HG03460 (cell line): ENCODE measurements at regions not wholly inside any gene's neighbourhood (a gene's known extent, or its start where the extent isn't known, plus 50 kb on each side); places are given as distances from the start of the nearest gene placed in this dataset.

Experiments used
- ATAC-seq: cut with Tn5 transposase; IDR thresholded peaks from one replicate; pipeline ENCODE4 v1.9.1; 2021; ENCODE audit not compliant: unreplicated experiment

DNA sequence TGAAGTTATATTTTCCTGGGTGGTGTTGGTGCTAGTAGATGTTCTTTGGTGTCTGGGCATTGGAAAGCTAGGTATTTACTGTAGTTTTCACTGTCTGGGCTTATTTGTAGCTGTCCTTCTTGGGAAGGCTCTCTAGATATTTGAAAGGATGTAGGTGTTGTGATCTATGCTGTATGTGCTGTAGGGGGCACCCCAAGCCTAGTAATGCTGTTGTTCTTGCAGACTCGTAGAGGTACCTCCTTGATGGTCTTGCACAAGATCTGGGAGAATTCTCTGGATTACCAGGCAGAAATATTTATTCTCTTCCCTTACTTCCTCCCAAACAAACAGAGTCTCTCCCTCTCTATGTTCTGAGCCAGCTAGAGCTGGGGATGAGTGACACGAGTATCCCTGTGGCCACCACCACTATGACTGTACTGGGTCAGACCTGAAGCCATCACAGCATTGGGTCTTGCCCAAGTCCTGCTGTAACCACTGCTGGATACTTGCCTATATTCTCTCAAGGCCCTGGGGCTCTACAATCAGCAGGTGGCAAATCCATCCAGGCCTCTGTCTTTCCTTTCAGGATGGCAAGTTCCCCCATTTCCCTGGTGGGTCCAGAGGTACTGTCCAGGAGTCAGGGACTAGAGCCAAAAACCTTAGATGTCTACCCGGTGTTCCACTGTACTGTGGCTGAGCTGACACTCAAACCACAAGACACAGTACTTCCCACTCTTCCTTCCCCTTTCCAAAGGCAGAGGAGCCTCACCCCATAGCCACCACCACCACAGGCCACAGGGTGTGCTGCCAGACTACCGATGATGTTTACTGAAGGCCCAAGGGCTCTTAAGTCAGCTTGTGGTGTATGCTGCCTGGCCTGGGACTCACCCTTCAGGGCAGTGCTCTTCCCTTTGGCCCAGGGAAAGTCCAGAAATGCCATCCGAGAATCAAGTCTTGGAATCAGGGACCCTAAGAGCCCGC, 195.2 kb upstream of the DPPA4 start:
- no peak for ATAC-seq

DNA sequence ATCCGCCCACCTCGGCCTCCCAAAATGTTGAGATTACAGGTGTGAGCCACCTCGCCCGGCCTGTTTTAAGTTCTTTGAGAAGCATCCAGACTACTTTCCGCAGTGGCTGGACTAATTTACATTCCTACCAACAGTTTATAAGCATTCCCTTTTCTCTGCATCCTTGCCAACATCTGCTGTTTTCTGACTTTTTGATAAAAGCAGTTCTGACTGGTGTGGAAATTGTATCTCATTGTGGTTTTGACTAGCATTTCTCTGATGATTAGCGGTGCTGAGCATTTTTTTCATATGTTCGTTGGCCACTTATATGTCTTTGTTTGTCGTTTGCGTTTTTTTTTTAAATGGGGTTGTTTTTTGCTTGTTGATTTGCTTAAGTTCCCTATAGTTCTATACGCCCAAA, 208.4 kb upstream of the DPPA4 start:
- ATAC-seq = no peak

DNA sequence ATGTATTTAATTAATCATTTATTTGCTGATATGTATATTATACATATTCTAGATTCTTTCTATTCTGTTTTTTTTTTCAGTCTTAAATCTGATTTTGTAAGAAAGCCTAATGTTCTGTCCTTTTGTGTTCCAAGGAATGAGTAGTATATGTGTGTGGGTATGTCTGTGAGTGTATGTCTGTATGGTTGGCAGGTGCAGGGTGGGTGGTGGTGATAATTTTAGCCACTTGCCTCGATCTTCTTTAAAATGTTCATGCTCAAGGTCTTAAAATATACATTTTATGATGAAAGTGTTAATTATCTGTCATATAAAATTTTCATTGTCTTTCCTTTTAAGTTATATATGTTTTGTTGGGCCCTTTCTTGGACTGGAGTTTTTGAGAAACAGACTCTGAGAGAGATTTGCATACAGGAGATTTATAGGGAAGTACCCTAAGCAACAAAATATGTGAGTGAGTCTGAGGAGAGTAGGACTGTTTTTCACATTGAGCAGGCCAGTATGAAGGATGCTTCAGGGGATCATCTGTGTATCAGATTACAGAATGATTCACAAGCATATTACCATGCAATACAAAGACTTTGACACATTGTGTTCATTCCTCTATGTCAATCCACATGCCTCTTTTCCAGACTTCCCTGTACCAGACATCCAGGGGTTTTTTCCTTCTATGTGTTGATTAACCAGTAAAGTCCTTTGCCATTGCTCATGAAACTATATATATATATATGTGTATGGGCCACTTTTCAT, 211.0 kb upstream of the DPPA4 start:
- no peak for ATAC-seq

DNA sequence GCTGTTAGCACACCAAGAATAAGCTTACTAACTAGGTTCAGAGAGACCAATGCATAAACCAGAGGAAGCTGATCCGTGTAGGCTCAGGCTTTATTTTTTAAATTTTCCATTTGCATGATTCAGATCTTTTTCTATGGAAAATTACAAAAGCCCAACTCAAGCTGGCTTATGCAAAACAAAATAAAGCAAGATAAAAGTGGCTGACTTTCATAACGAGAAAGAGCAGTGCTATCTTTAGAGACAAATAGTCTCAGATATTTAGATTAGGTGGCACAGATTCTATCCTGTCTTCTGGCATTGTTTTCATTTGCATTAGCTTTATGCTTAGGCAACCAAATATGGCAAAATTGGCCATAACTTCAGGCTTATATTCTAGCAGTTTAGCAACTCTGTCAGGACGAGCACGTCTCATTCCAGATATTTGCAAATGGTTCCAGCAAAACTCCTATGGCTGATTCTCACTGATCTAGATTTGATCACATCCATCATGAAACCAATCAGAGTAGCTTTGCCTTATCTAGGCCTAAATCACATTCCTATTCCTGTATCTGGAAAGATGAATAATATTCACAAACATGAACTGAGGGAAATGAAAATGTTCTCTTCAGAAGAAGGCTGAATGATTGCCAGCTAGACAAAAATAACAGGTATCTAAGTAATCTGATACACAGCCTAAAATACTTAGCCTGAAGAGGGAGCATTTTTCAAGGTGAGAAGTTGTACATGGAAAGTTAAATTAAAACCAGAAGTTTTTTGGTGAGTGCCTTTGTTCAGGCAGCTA, 216.4 kb upstream of the DPPA4 start:
- ATAC-seq = no peak

DNA sequence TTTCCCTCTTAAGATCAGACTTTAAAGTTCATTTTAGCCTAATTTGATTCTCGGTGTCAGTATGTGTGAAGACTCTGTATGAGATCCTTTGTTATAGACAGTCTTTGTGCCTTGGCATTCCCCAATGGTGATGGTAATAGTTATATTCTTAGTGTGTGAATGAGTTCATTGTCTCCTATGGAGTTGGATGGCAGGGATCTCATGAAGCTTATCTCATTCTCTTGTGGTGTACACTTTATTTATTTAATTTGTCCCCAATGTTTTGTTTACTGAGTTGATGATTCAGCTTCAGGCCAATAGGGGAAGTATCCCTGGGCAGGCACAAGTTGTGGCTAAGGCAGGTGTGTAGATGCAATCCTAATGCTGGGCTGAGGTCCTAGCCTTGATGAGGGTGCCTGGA, 222.0 kb upstream of the DPPA4 start:
- ATAC-seq = no peak

DNA sequence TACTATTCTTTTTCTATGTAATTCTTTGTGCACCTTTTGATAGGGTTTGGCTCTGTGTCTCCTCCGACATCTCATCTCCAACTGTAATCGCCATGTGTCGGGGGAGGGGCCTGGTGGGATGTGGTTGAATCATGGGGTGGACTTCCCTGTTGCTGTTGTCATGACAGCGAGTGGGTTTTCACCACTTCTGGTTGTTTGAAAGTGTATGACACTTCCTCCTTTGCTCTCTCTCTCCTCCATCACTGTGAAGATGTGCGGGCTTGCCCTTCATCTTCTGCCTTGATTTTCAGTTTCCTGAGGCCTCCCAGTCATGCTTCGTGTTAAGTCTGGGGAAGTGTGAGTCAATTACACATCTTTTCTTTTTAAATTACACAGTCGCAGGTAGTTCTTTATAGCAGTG, 225.8 kb upstream of the DPPA4 start:
- ATAC-seq = no peak

DNA sequence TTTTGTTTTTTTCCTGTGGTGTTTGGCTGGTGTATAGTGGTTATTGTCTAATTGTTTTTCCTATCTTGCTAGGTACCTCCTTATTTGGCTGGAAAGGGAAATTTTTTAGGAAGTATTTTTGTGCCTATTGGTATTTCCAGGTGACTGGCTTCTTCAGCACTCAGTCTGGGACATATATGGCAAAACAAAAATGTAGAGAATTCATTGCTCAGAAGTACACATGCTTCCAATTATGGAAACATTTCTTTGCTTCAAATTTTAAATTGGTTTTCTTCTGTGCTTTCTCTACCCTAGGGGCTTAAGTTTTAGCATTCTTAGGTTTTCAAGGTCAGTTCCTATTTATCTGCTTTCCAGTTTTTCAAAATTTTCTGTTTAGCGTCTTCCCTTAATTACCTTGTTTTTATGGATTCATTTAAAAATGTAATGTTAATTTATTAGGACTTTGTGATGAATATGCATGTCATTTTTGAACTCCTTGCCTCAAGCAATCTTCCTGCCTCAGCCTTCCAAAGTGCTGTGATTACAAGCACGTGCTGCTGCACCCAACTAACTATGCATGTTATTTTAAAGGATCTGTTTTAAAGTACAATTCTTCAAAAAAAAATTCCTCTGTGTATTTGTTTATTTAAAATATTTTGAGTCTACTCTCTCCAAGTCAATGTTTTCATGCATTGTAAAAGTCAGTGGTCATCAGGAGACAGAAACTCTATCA, 231.9 kb upstream of the DPPA4 start:
- no peak for ATAC-seq

DNA sequence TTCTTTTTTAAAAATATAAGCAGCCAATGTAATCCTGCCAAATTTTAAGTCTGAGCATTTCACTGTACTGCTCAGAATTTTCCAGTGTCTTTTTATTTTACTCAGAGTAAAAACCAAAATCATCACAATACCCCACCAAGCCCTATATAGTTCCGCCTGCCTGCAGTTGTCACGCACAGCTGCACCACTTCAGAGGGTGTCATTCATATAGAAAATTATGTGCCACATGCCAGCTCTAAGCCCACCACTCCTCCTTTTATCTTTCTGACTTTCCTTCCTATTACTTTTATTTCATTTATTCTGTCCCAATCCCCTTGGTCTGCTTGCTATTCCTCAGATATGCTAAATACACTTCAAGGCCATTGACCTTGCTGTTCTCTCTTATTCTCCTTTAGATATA, 233.1 kb upstream of the DPPA4 start:
- ATAC-seq = no peak

DNA sequence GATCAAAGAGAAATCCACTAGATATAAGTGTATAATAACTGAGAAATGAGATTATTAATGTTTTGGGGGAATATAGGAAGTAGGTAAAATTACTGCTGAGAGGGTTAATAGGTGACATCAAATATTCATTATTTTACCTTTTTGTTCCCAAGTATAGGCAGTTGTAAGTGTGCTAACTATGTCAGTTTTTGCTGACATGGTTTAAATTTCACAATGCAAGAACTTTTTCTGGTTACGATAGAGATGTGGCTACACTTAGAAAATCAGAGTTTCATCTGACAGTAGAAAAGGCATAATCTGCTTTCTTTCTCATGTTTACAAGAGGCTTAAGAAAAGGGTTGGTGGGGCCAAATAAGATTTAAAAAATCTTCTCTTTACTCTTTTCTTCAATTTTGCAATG, 235.0 kb upstream of the DPPA4 start:
- no peak for ATAC-seq

DNA sequence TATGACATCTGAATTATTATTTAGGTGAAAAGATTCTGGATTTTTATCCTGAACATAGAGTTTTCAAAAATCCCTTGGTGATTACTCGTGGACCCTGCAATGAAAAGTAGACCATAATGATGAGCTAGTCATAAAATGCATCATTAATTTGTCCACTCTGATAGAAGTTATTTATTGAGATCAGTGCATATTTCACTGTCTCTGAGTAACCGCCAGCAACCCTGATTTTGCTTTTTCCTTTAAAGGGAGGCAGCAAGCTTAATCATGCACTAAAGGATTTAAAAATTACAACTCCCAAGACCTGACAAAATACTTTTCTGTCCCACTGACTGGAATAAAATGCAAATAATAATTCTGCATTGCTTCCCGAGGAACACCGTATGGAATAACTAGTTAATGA, 259.6 kb upstream of the DPPA4 start:
- no peak for ATAC-seq

DNA sequence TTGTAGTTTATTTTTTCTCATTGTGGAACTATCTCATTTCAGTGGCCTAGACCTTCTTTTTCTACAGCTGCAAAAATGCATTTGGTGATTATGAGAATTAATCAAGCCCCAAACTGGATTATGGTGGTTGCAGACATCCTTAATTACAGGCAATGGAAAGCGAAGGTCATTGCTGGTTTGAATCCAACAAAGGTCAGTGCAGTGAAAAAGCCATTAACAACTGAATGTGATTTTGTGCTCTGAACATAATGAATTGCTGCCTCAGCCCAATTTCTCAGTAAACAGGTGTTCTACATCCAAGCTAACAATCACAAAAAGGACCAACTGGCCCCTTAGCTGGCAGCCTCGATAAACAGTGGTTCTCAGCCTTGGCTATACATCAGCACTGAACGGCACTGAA, 260.1 kb upstream of the DPPA4 start:
- no peak for ATAC-seq

DNA sequence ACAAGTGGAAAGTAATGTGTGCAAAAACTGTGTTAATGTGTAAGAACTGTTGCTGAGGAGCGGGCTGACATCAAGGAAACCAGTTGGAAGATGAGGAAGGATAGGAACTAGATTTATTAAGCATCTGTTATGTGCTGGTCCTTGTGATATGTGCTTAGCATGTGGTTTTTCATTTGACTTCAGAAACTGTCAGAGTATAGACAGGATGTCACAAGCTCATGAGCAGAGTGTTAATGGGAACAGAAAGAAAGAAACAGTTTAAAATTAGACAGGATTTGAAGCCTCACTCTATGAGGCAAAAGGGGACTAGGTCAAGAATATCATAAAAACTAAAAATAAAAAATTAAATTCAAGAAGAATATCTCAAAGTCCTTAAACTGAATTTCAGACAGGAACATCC, 270.6 kb upstream of the DPPA4 start:
- no peak for ATAC-seq

DNA sequence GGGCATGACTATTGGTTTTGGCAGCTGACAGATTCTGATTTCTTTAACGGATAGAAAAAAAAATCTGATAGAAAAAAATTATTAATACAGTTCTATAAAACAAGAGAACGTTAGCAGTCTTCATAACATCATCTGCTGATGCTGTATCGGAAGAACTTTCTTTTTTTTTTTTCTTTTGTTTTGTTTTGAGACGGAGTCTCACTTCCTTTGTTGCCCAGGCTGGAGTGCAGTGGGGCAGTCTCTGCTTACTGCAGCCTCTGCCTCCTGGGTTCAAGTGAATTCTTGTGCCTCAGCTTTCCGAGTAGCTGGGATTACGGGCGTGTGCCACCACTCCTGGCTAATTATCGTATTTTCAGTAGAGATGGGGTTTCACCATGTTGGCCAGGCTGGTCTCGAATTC, 271.2 kb upstream of the DPPA4 start:
- ATAC-seq = no peak

DNA sequence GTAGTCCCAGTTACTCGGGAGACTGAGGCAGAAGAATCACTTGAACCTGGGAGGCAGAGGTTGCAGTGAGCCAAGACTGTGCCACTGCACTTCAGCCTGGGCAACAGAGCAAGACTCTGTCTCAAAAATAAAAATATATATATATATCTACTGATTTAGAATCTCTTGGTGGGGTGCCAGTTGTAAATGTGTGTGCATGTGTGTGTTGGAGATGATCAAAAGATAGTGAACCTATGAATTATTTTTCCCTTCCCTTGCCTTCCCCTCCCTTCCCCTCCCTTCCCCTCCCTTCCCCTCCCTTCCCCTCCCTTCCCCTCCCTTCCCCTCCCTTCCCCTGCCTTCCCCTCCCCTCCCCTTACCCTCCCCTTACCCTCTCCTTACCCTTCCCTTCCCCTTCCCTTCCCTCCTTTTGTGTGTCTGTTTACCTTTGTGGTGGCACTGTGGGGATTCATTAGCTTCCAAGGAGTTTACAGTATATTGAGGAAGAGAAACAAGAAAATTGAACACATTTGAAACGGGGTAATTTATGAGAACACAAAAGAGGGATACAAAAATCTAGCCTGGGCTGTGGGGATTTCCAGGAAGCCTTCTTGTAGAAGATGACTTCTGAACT, 281.5 kb upstream of the DPPA4 start:
- no peak for ATAC-seq

DNA sequence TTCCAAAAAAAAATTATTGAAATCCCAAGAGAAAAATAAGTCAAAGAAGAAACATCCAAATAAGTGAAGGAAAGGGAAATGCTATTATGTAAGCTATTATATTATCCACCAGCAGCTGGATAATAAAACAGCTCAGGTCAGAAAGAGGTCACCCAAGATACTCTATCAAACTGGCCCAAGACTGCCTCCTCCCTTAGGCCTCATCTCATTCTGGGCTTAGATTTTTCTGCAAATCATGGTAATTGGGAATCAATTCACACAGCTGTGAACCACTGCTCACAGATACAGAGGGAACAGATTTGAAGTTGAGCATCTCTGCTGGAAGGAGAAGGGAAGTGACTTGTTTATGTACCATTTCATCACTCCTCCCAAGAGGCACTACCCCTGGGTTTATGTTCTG, 294.6 kb upstream of the DPPA4 start:
- no peak for ATAC-seq

DNA sequence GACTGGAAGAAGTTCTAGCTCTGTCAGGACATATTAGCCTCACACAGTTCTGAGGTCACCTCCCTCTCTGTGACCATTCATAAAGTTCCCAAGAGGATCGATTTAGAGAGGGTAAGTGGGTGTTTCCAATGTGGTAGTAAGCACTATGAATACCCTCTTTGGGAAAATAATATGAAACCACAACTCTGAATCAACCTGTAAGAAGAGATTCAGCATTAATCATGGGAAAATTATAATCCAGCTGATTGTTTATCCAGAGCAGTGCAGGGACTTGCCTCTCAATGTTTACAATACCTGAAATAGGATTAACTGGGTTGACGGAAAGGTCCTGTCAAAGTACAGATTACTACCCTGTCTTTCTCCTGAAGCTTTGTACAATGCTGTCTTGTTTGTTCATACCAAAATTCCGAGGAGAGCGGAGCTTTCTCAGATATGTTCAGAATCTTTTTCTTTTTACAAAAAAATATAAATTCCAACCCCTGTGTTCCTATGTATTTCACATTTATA, 302.9 kb upstream of the DPPA4 start:
- no peak for ATAC-seq

DNA sequence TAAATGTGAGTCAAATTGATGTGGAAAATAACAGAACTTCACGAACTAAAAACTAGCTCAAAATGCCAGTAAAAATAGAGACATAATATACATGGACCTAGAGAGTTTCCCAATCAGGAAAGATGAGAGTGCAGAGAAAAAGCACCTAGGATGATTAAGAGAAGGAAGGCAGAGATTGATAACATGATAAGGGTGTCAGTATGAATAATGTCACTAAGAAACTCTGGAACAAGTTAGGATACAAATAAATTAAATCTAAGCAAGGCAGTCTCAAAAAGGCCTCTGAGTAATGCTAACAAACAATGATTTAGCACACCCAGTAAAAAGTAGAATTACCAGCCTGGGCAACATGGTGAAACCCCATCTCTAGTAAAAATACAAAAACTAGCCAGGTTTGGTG, 304.7 kb upstream of the DPPA4 start:
- no peak for ATAC-seq

DNA sequence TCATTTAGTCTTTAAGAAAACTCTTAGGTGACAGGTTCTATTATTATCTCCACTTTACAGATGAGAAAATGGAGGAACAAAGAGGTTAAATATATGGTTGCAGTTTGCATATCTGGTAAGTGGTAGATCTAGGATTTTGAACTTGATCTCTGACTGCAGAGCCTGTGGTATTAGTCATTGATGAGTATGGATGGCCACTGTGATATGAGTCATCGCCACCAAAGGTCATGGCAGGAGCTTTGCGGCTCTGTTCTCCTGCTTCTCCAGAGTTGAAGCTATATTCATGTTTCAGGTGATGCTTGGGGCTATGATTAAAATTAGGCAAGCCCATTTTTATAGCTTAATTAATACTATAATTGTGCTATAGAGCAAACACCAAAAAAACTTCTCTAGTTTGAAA, 306.2 kb upstream of the DPPA4 start:
- ATAC-seq = no peak

DNA sequence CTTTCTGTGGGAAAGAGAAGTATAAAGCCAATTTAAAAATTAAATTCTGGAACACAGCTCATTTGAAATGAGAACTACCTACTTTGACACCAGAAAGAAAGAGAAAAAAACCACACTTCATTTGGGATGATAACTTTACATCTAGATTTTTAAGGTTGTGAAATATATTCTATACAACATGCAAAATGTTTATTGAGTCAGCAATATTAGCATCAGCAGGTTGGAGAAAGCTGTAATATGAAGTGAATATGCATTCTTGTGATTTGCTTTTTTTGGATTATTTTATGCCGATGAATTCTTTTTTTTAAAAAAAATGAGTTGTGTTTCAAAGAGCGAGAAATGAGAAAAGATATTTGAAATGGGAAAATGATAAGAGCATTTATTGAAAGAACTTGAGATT, 307.0 kb upstream of the DPPA4 start:
- no peak for ATAC-seq

DNA sequence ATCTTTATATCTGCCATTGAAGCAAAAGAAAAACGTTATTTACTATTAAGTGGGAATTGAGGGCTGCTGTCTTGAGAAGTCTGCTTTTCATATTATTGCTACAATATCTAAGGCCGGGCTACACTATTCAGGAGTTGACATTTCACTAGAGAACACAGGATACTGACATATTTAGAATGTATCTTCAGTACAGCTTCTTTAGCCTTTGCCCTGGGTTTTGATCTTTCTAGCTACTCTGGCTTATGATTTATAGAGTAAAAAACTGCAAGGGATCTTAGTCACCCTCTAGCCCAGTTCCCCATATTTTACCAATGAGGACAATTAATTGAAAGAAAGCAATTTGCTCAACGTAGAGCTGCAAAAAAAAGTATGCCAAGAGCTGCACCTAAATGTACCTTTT, 307.4 kb upstream of the DPPA4 start:
- no peak for ATAC-seq
